HG03103 (cell line): ENCODE measurements at regions not wholly inside any gene's neighbourhood (a gene's known extent, or its start where the extent isn't known, plus 50 kb on each side); places are given as distances from the start of the nearest gene placed in this dataset.
"Not testable (repeated sequence)": the region's sequence is repeated elsewhere in the genome, so short reads cannot be mapped to it uniquely, and the experiment has no call there.

ENCODE experiments used
- ATAC-seq: cut with Tn5 transposase; IDR thresholded peaks from one replicate; pipeline ENCODE4 v1.9.1; 2021; ENCODE audit warnings: low read depth; ENCODE audit not compliant: unreplicated experiment

- ATAC-seq = no peak
Measured at GRCh38 chr1:242662886-242663285, 138.4 kb upstream of the PLD5 start.

- not testable (repeated sequence) for ATAC-seq
Measured at GRCh38 chr1:242653772-242654171, 129.3 kb upstream of the PLD5 start.

- no peak for ATAC-seq
Measured at GRCh38 chr1:242651817-242652216, 127.3 kb upstream of the PLD5 start.

- no peak for ATAC-seq
Measured at GRCh38 chr1:242641461-242641860, 117.0 kb upstream of the PLD5 start.

- ATAC-seq = no peak
Measured at GRCh38 chr1:242639104-242639503, 114.6 kb upstream of the PLD5 start.

- no peak for ATAC-seq
Measured at GRCh38 chr1:242634732-242635131, 110.2 kb upstream of the PLD5 start.

GRCh38 chr1:242629396-242629795 lies 104.9 kb upstream of the PLD5 start:
- ATAC-seq = no peak

- ATAC-seq = no peak
Measured at GRCh38 chr1:242623756-242624155, 99.3 kb upstream of the PLD5 start.

- ATAC-seq = no peak
Measured at GRCh38 chr1:242623119-242623518, 98.6 kb upstream of the PLD5 start.

GRCh38 chr1:242613266-242613815 lies 88.8 kb upstream of the PLD5 start:
- ATAC-seq = no peak

- ATAC-seq = no peak
Measured at GRCh38 chr1:242610209-242610608, 85.7 kb upstream of the PLD5 start.

GRCh38 chr1:242605521-242605920 lies 81.0 kb upstream of the PLD5 start:
- no peak for ATAC-seq

- no peak for ATAC-seq
Measured at GRCh38 chr1:242602001-242602400, 77.5 kb upstream of the PLD5 start.

- ATAC-seq = not testable (repeated sequence)
Measured at GRCh38 chr1:242593756-242594155, 69.3 kb upstream of the PLD5 start.

GRCh38 chr1:242586360-242586680 lies 61.8 kb upstream of the PLD5 start:
- no peak for ATAC-seq

GRCh38 chr1:242585616-242586359 lies 61.3 kb upstream of the PLD5 start:
- no peak for ATAC-seq

- no peak for ATAC-seq
Measured at GRCh38 chr1:242582669-242583068, 58.2 kb upstream of the PLD5 start.

- ATAC-seq = no peak
Measured at GRCh38 chr1:242579528-242580235, 55.2 kb upstream of the PLD5 start.
